ENCODE measurements at regions not wholly inside any gene's neighbourhood (a gene's known extent, or its start where the extent isn't known, plus 50 kb on each side); places are given as distances from the start of the nearest gene placed in this dataset.

- TF ChIP-seq CUX1 (IDR thresholded peaks at IDR 0.05; ENCODE audit: insufficient replicate concordance, low read depth, low read length), result no peak
- no peak for TF ChIP-seq MYB (IDR thresholded peaks at IDR 0.05; ENCODE audit: borderline replicate concordance, low read depth, low read length)
- no peak for TF ChIP-seq KLF5 (IDR thresholded peaks at IDR 0.05; ENCODE audit: partially characterized antibody)
These were observed 614.5 kb downstream of the ETS1 start (continued) for GRCh38 chr11:127972816-127973215.

- ATAC-seq, result no peak
- Histone ChIP-seq H3K4me2 (ENCODE audit: control insufficient read depth, insufficient read depth) (no peak overlapping the region), H3K9me3 (replicated peaks; ENCODE audit: control insufficient read depth, insufficient read depth, low read length) (no peaks in the 10 kb centered on the region), H3K36me3 (ENCODE audit: control insufficient read depth in 2 of 2, insufficient read depth in 2 of 2, low read length in 1 of 2) (no peaks in the 10 kb centered on the region), H3K27ac (ENCODE audit: control insufficient read depth, insufficient read depth) (no peak overlapping the region), H3K4me1 (ENCODE audit: control insufficient read depth, insufficient read depth, low read length) (no peaks in the 10 kb centered on the region), H3K27me3 (replicated peaks in 1 of 2; ENCODE audit: control insufficient read depth in 2 of 2, insufficient read depth in 2 of 2, low read length in 1 of 2) (no peaks in the 10 kb centered on the region), H3K4me3 (no peak overlapping the region), H3K79me2 (ENCODE audit: control insufficient read depth, insufficient read depth, low read length) (no peaks in the 10 kb centered on the region), H4K20me1 (ENCODE audit: control insufficient read depth, insufficient read depth) (no peaks in the 10 kb centered on the region), H3K9ac (ENCODE audit: control insufficient read depth, insufficient read depth, low read length) (no peak overlapping the region), H2AFZ (ENCODE audit: control insufficient read depth, low read depth, low read length) (no peak overlapping the region)
- 28% methylated on average over 5 of the region's 5 CpGs for WGBS (ENCODE audit: insufficient coverage, insufficient replicate concordance, low lambda C conversion rate, missing lambda C conversion rate)
- RAD21 ChIA-PET (ENCODE audit: unreplicated experiment), result no interaction called here
- SMC1A ChIA-PET (ENCODE audit: uncharacterized antibody, unreplicated experiment), result no interaction called here
- FAIRE-seq, result no peak
- POLR2A ChIA-PET, result no interaction called here
- CTCF ChIA-PET, result no interaction called here
- intact Hi-C loops (cut with micrococcal nuclease; ENCODE audit: unreplicated experiment) (no loop called here), in situ Hi-C loops (cut with MboI) (no loop called here)
- no peak for DNase-seq (ENCODE audit: low read depth, low spot score)
- BruUV-seq (replicated peaks), result no TSS peak
- TF ChIP-seq MYB (IDR thresholded peaks at IDR 0.05; ENCODE audit: borderline replicate concordance, low read depth, low read length) (no peak), NBN (IDR thresholded peaks at IDR 0.05) (no peak), KAT2A (conservative IDR thresholded peaks at IDR 0.05; ENCODE audit: control insufficient read depth, low read depth, low read length) (no peak), PAX8 (IDR thresholded peaks at IDR 0.05) (no peak), CHD2 (IDR thresholded peaks at IDR 0.05; ENCODE audit: borderline replicate concordance, low read depth, low read length) (no peak), RELA (IDR thresholded peaks at IDR 0.05; ENCODE audit: borderline replicate concordance, partially characterized antibody) (no peak), TARDBP (IDR thresholded peaks at IDR 0.05; ENCODE audit: borderline replicate concordance) (no peak), ELK1 (IDR thresholded peaks at IDR 0.05; ENCODE audit: low read depth, low read length) (no peak), IRF5 (IDR thresholded peaks at IDR 0.05; ENCODE audit: borderline replicate concordance) (no peak), ZNF592 (IDR thresholded peaks at IDR 0.05) (no peak)
These were observed 615.9 kb downstream of the ETS1 start for GRCh38 chr11:127971448-127971847.

Measured in GM12878 (cell line).